Fibroblast of the aortic adventitia (primary cell): ENCODE measurements at regions not wholly inside any gene's neighbourhood (a gene's known extent, or its start where the extent isn't known, plus 50 kb on each side); places are given as distances from the start of the nearest gene placed in this dataset.

Experiments used
- DNase-seq: peaks from one replicate; pipeline ENCODE4 v3.0.0-alpha.2; 2010; ENCODE audit warnings: low read depth
- H3K4me3 ChIP-seq: 2 replicates; pipeline ENCODE4 v1.5.1; 2011; ENCODE audit warnings: low read depth, mild to moderate bottlenecking, control low read depth, low read length, moderate library complexity
- CTCF ChIP-seq: IDR thresholded peaks from 2 replicates; pipeline ENCODE4 v1.5.1; 2011; ENCODE audit warnings: mild to moderate bottlenecking, low read length, control low read depth, inconsistent platforms; ENCODE audit not compliant: insufficient read depth

GRCh38 chr14:58871573-58871972 is 233.8 kb downstream of the DACT1 start:
- DNase-seq = peak; percentile 30
- TF ChIP-seq CTCF = no peak

GRCh38 chr14:58872061-58872460 is 234.3 kb downstream of the DACT1 start:
- H3K4me3 ChIP-seq = no peak overlapping the region
- no peak for TF ChIP-seq CTCF
- peak; percentile 26 for DNase-seq

More at GRCh38 chr14:58871573-58871972, 233.8 kb downstream of the DACT1 start:
- no peak overlapping the region for H3K4me3 ChIP-seq

- no peak for TF ChIP-seq CTCF
- no peak for DNase-seq
- H3K4me3 ChIP-seq = no peak overlapping the region
Measured at GRCh38 chr14:58873228-58873953, 235.6 kb downstream of the DACT1 start.

GRCh38 chr14:58875613-58876012 is 237.9 kb downstream of the DACT1 start:
- no peak for TF ChIP-seq CTCF
- DNase-seq = no peak
- H3K4me3 ChIP-seq = no peak overlapping the region

GRCh38 chr14:58876608-58877007 is 238.8 kb downstream of the DACT1 start:
- peak; percentile 94 for DNase-seq
- no peak overlapping the region for H3K4me3 ChIP-seq
- no peak for TF ChIP-seq CTCF

- no peak for TF ChIP-seq CTCF
- no peak for DNase-seq
- no peak overlapping the region for H3K4me3 ChIP-seq
Measured at GRCh38 chr14:58878439-58879139, 240.8 kb downstream of the DACT1 start.

GRCh38 chr14:58881433-58881832 is 243.7 kb downstream of the DACT1 start:
- H3K4me3 ChIP-seq = no peak overlapping the region
- DNase-seq = no peak
- no peak for TF ChIP-seq CTCF
